Heart left ventricle (tissue), 16 donors: ENCODE measurements at regions not wholly inside any gene's neighbourhood (a gene's known extent, or its start where the extent isn't known, plus 50 kb on each side); places are given as distances from the start of the nearest gene placed in this dataset.

Experiments
- ATAC-seq, 4 donors: fragments of 200-7000 bp; cut with Tn5 transposase; one replicate each; pipeline ENCODE4 v1.9.1; 2020 to 2022; ENCODE audit warnings: moderate library complexity in 4 of 4, mild to moderate bottlenecking in 3 of 4, moderate number of reproducible peaks in 1 of 4
- DNase-seq, 5 donors: peaks; one replicate each; pipeline ENCODE4 v3.0.0-alpha.2; 2020
- H3K27ac ChIP-seq, 12 donors: fragments of 200-600 bp; sonication (generic) in 4 of 12; one replicate each; pipeline versions ENCODE4 v1.5.0 to v1.8.0; 2016 to 2022; ENCODE audit warnings: mild to moderate bottlenecking in 2 of 12
- H3K27me3 ChIP-seq, 9 donors: fragments of 200-600 bp; sonication (generic) in 2 of 9; one replicate each; pipeline versions ENCODE4 v1.5.1 to v1.8.0; 2016 to 2022; ENCODE audit warnings: mild to moderate bottlenecking in 3 of 9
- H3K36me3 ChIP-seq, 9 donors: fragments of 200-600 bp; sonication (generic) in 2 of 9; one replicate each; pipeline versions ENCODE4 v1.5.0 to v1.8.0; 2018 to 2022; ENCODE audit warnings: mild to moderate bottlenecking in 2 of 9
- H3K4me1 ChIP-seq, 12 donors: fragments of 200-600 bp; sonication (generic) in 4 of 12; one replicate each; pipeline versions ENCODE4 v1.5.0 to v1.8.0; 2016 to 2022; ENCODE audit warnings: mild to moderate bottlenecking in 3 of 12
- H3K4me3 ChIP-seq, 12 donors: fragments of 200-600 bp; sonication (generic) in 4 of 12; one replicate each; pipeline versions ENCODE4 v1.5.0 to v1.8.0; 2017 to 2022; ENCODE audit warnings: mild to moderate bottlenecking in 9 of 12, moderate library complexity in 4 of 12
- H3K9me3 ChIP-seq, 12 donors: fragments of 200-600 bp; sonication (generic) in 4 of 12; one replicate each; pipeline versions ENCODE4 v1.5.0 to v1.8.0; 2016 to 2022; ENCODE audit warnings: mild to moderate bottlenecking in 1 of 12
- CTCF ChIP-seq, 12 donors: fragments of 200-600 bp; sonication (generic) in 4 of 12; IDR thresholded peaks; one replicate each; pipeline versions ENCODE4 v1.5.0 to v1.8.0; 2018 to 2022; ENCODE audit warnings: antibody characterized with exemption in 12 of 12, mild to moderate bottlenecking in 5 of 12
- POLR2A ChIP-seq, 2 donors: fragments of 450-650 bp; IDR thresholded peaks; one replicate each; pipeline ENCODE4 v1.6.1; 2017; ENCODE audit warnings: antibody characterized with exemption in 2 of 2, mild to moderate bottlenecking in 2 of 2, moderate library complexity in 2 of 2
- WGBS, 4 donors: extraction: QIAGEN DNeasy Blood & Tissue Kit in 2 of 4; methylation state at CpG; one replicate each; pipeline versions ENCODE4 v1.1.5 to v1.1.7; 2013 to 2018; 5-methylcytosine and 5-hydroxymethylcytosine counted together
- intact Hi-C, 10 donors: fragments of 100-400 bp; cut with DNase I; formaldehyde crosslinking; loops; one replicate each; pipeline versions ENCODE4 v1.11.1 to v1.14.2; 2022
- donor health status: ischemic (EF 13 %, LVEDD 7.1; RV severe dilation, severe dysfunction).
- donor health status: healthy with polysubstance abuse.
- donor health status: DM: no; HTN: yes; CAD: no.
- donor health status: DM: no; HTN: no; CAD: no.
- donor health status: ischemic (EF 25% LVEDD 6.9; RV normal size, moderate dysfunction).
- donor health status: ischemic (EF 25% LVEDD 5.7; RV mildly dilated, moderate dysfunction).
- donor health status: healthy.
- donor health status: DM: yes; HTN: yes; CAD: no.
- donor health status: ischemic (EF 35%, LVEDD 5.7; RV mildly dilated, moderate dysfunction).
- donor health status: nonischemic (EF 11% LVEDD 7.7; RV severe dilation, severe dysfunction).
- donor health status: DM: yes; HTN: yes; CAD: no.
- donor health status: PGD.
- donor health status: ischemic (EF 29% LVEDD 5.4; RV normal size, mild dysfunction).
- donor health status: nonischemic (EF 23%, LVEDD 6.1; RV moderate dilation, normal function).

- no peak for ATAC-seq
- no peak for TF ChIP-seq CTCF (IDR thresholded peaks at IDR 0.05)
- no peak for TF ChIP-seq POLR2A (IDR thresholded peaks at IDR 0.05)
- Histone ChIP-seq H3K9me3 (peaks cover 0 to 9% (median 0%) of the 10 kb centered on the region in 12 donors), H3K27ac (no peak overlapping the region), H3K4me1 (no peaks in the 10 kb centered on the region), H3K4me3 (no peak overlapping the region), H3K36me3 (no peaks in the 10 kb centered on the region), H3K27me3 (no peaks in the 10 kb centered on the region)
- no peak for DNase-seq
- intact Hi-C loops = no loop called here
- 66 to 79% (median 71%) methylated on average over 1 of the region's 1 CpG for WGBS, 4 donors
Observed at GRCh38 chr12:60265741-60266140, 669.9 kb downstream of the SLC16A7 start.

GRCh38 chr12:60266381-60266852 lies 670.6 kb downstream of the SLC16A7 start:
- DNase-seq (no peak), ATAC-seq (no peak)
- TF ChIP-seq POLR2A (IDR thresholded peaks at IDR 0.05) = no peak
- no peak for TF ChIP-seq CTCF (IDR thresholded peaks at IDR 0.05)
- Histone ChIP-seq H3K9me3 (peaks cover 0 to 9% (median 0%) of the 10 kb centered on the region in 12 donors), H3K27me3 (no peaks in the 10 kb centered on the region), H3K4me3 (no peak overlapping the region), H3K36me3 (no peaks in the 10 kb centered on the region), H3K27ac (no peak overlapping the region), H3K4me1 (no peaks in the 10 kb centered on the region)
- 82 to 92% (median 85%) methylated on average over 4 of the region's 4 CpGs for WGBS, 4 donors
- intact Hi-C loops = no loop called here

GRCh38 chr12:60269611-60270269 lies 673.9 kb downstream of the SLC16A7 start:
- peaks cover 0 to 9% (median 0%) of the 10 kb centered on the region in 12 donors for H3K9me3 ChIP-seq
- no peak for ATAC-seq
- H3K27ac ChIP-seq = no peak overlapping the region
- no peaks in the 10 kb centered on the region for H3K36me3 ChIP-seq
- WGBS, 4 donors = 95 to 97% (median 95%) methylated on average over 35 to 66 of the region's 66 CpGs
- no peaks in the 10 kb centered on the region for H3K27me3 ChIP-seq
- intact Hi-C loops = no loop called here
- TF ChIP-seq CTCF (IDR thresholded peaks at IDR 0.05) (no peak), POLR2A (IDR thresholded peaks at IDR 0.05) (no peak)
- no peaks in the 10 kb centered on the region for H3K4me1 ChIP-seq
- DNase-seq = no peak
- no peak overlapping the region for H3K4me3 ChIP-seq

GRCh38 chr12:60271816-60272215 lies 676.0 kb downstream of the SLC16A7 start:
- Histone ChIP-seq H3K27ac (no peak overlapping the region), H3K9me3 (peaks cover 0 to 9% (median 0%) of the 10 kb centered on the region in 12 donors), H3K36me3 (no peaks in the 10 kb centered on the region), H3K4me1 (no peaks in the 10 kb centered on the region), H3K4me3 (no peak overlapping the region), H3K27me3 (no peaks in the 10 kb centered on the region)
- intact Hi-C loops = no loop called here
- TF ChIP-seq CTCF (IDR thresholded peaks at IDR 0.05) = no peak
- TF ChIP-seq POLR2A (IDR thresholded peaks at IDR 0.05) = no peak
- WGBS, 4 donors = 77 to 90% (median 82%) methylated on average over 9 of the region's 9 CpGs
- no peak for ATAC-seq
- DNase-seq = no peak
